ENCODE measurements at regions not wholly inside any gene's neighbourhood (a gene's known extent, or its start where the extent isn't known, plus 50 kb on each side); places are given as distances from the start of the nearest gene placed in this dataset.

DNA sequence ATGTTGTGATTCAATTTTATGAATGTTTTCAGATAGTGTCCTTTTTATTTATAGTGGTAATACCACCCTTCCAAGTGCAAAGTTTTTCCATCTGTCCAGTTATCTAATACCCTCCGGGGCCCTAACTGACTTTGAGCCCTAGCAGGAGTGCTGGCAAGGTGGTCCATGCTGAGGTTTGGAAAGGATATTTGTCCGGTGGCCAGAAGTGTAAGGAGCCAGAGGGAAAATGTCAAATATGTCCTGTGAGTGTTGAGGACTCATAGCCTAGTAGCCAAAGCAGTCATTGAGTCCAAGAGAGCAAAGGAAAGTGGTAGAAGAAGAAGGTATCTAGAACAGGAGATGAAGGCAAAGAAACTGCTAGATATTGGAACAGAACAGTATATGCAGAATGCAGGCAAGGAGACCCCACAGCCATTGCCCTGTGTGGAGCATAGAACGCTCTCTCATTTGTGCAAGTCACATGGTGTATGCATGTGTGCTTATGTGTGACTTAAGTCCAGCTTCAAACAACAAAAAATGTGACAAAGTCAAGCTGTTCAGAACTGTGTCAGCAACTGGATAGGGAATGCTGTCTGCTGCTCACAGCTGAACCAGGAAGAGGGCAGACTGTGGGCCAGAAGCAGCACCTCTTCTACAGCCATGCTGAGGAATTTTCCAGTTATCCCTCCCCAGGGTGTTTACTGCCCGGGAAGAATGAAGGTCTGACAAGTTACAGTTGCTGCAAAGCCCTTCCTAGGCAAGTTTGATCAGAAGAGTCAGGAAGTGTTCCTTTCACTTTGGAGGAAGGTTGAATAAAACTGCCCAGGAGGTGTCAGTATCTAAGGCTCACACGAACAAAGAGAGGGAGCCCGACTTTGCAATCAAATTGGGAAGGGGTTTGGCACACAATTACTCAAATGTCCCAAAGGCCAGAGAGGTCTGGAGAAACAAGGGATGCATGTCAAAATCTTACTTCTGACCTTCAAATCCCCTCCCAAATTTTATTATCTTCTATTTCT is 463.3 kb upstream of the DMAC1 start:
- ATAC-seq (no peak), DNase-seq (ENCODE audit: low spot score in 2 of 2) (no peak)
- Mint-ChIP-seq H3K9me3 (no peaks in the 10 kb centered on the region), H3K27ac (no peak overlapping the region), H3K36me3 (no peaks in the 10 kb centered on the region)

DNA sequence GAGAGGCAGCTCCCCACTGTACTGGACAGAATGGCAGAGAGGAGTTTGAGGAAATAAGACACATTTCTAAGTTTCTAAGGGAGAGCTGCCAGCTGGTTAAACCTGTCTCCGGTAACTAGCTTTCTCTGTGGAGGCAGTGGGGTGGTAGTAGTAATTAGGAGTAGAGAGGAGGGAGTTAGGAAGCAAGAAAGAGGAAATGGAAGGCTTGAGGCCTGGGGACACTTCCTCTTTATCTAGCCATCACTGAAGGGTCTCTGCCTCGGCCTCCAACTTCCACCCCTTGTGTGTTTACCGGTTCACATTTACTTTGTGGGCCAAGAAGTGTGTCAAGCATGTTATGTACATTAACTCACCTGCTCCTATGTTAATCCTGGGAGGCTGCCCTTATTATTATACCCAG is 462.2 kb upstream of the DMAC1 start:
- Mint-ChIP-seq H3K27ac (no peak overlapping the region), H3K36me3 (no peaks in the 10 kb centered on the region), H3K9me3 (no peaks in the 10 kb centered on the region)
- ATAC-seq, result no peak
- no peak for DNase-seq (ENCODE audit: low spot score in 2 of 2)

DNA sequence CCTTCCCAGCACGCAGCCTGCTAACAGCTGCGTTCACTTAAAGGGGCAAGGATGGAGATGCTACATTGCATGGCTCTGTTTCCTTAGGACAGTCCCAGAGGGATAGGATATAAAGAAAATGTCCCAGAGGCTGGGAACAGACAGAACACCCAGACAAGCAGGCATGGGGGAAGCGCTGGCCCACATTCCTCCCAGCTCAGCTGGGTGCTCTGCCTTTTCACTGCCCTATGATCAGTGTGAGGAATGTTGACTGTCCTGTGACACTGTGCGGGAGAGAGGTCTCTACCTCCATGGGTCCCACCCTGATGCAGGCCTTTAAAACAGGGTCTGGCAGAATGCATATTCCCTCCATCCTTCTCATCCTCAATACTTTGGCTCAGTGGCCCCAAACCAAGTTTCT is 459.4 kb upstream of the DMAC1 start:
- DNase-seq (ENCODE audit: low spot score in 2 of 2) (no peak), ATAC-seq (no peak)
- H3K9me3 Mint-ChIP-seq, result no peaks in the 10 kb centered on the region
- no peak overlapping the region for H3K27ac Mint-ChIP-seq
- H3K36me3 Mint-ChIP-seq, result no peaks in the 10 kb centered on the region

DNA sequence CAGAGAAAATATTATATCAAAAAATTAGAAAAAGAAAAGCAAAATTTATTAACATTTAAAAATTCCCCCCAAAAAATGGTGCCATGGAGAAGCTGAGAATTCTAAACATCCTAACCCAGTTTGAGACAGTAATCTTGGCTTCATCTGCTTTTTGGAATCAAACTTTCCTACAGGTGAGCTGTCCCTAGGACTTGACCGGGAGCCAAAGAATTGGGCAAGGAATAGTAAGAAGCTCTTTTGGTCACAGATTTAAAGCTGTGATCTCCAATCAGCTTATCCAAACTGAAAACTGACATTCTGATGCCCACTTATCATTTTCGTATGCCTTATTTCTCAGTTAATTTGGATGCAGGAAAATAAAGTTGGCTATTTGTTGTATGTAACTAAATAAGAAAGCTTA is 457.3 kb upstream of the DMAC1 start:
- no peak for ATAC-seq
- Mint-ChIP-seq H3K36me3 (no peaks in the 10 kb centered on the region), H3K27ac (no peak overlapping the region), H3K9me3 (no peaks in the 10 kb centered on the region)
- DNase-seq (ENCODE audit: low spot score in 2 of 2), result no peak

DNA sequence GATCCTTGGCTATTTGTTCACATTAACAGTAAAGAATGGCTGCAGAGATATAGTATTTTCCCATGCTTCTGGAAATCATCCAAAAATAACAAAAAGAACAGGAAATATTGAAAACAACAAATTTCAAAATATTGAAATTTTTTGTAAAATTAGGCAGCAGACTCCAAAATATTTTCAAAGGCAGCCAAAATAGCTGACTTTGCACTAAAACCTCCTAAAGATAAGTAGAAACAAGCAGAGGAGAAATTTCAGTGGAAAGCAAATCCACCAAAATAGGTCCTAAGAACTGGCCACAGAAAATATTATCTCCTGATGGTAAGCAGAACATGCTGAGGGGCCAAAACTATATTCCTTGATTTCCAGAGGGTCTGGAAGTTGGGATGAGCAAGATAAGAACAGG is 456.3 kb upstream of the DMAC1 start:
- Mint-ChIP-seq H3K9me3 (no peaks in the 10 kb centered on the region), H3K27ac (no peak overlapping the region), H3K36me3 (no peaks in the 10 kb centered on the region)
- ATAC-seq (no peak), DNase-seq (ENCODE audit: low spot score in 2 of 2) (no peak)

DNA sequence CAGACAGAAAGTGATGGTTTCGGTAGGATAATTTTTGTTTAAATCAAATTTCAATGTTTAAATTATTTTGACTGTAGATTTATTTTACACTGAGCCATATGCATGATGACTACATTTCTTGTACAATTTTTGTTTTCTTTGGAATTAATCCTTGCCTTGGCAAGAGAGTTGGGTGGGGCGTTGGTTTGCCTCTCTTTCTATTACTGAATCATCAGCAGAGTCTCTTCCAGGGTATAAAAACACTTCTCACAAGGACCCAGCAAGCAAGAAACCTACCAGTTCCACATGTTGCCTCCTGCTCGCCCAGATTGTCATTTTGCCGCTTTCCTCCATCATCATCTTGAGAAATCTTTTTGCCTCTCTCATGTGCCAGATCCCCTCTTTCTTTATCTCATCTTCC is 455.0 kb upstream of the DMAC1 start:
- H3K36me3 Mint-ChIP-seq, result no peaks in the 10 kb centered on the region

DNA sequence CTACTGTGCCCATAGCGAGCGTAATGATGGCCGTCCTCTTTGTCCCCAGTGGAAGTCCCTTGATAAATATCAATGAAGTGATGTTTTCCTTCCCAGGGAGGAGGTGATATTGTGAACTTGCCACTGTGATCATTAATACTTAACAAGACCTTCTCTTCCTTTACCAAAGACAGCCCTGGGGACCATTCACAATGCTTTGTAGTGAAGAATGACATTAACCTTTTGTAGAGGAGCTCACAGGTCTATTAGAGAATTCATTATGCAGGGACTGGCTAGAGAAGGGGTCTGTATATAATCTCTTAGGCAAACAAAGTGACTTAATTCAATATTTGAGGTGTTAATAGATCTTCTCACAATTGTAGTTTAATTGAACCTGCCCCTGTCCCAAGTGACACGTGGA is 452.9 kb upstream of the DMAC1 start:
- Mint-ChIP-seq H3K36me3 (no peaks in the 10 kb centered on the region), H3K27ac (no peak overlapping the region), H3K9me3 (no peaks in the 10 kb centered on the region)
- DNase-seq (ENCODE audit: low spot score in 2 of 2) (no peak), ATAC-seq (no peak)

More for the DNA sequence above, 455.0 kb upstream of the DMAC1 start:
- no peak for DNase-seq (ENCODE audit: low spot score in 2 of 2)
- no peak for ATAC-seq
- Mint-ChIP-seq H3K27ac (no peak overlapping the region), H3K9me3 (no peaks in the 10 kb centered on the region)

DNA sequence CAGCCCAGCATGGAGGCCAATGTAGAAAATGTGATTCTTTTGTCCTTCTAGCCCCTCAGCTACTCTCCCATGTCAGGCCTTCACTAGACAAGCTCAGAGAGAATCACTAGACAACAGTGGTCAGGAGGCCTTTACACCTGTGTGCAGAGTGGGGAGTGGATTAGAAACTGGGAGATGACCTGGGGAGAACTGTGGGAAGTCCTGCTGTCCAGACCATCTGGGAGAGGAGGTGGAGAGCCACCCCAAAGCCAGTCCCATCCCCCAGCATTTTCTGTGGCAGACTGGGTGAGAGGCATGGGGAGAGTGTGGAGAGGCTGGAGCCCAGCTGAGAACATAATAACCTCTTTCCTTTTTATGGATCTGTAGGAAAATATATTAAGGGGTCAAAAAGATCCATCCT is 452.0 kb upstream of the DMAC1 start:
- ATAC-seq, result no peak

DNA sequence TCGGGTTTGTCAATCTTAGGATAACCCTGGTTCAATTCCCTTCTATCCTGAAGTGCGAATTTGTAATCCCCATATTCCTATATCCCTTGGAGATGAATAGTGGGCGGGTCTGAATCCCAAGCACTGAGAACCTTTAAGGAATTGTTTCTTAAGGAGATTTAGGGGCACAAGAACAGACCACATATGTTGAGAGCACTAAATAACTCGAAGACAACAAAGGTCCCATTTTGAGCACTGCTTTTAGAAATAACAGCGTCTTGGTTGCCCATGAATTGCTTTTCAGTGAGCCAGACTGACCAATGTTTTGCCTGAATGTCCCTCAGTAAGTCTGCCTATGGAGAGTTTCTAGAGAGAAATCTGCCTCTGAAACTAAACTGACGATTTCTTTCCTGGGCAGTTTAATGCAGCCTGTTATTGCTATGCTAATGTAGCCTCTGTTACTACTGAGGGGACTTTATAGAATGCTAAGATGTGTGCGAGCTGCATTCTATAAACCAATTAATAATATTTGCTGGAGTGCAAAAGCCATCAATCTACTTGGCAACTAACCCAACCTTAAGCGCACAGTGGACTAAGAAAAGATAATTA is 445.0 kb upstream of the DMAC1 start:
- H3K9me3 Mint-ChIP-seq, result no peaks in the 10 kb centered on the region
- H3K36me3 Mint-ChIP-seq, result no peaks in the 10 kb centered on the region
- H3K27ac Mint-ChIP-seq, result no peak overlapping the region
- DNase-seq (ENCODE audit: low spot score in 2 of 2), result no peak
- no peak for ATAC-seq

More for the DNA sequence above, 452.0 kb upstream of the DMAC1 start:
- no peak for DNase-seq (ENCODE audit: low spot score in 2 of 2)
- no peaks in the 10 kb centered on the region for H3K36me3 Mint-ChIP-seq
- H3K9me3 Mint-ChIP-seq, result no peaks in the 10 kb centered on the region
- no peak overlapping the region for H3K27ac Mint-ChIP-seq

DNA sequence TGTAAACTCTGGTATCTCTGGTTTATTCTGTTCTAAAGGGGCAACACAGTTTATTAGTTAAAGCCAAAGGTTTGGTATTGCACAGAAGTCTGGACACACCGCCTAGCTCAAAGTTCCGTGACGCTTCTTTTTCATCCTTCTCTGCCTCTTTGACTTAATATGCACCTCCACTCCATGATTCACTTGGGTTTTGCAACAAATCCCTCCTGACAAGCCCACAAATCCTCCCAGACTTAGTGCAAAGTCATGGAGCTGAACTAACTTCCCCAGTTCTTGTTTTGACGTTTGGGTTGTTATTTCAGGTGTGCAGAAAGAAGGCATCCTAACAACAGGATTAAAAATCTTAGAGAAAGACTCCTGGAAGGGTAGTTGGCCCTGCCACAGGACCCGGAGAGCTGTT is 441.6 kb upstream of the DMAC1 start:
- no peaks in the 10 kb centered on the region for H3K9me3 Mint-ChIP-seq
- H3K36me3 Mint-ChIP-seq, result no peaks in the 10 kb centered on the region
- no peak overlapping the region for H3K27ac Mint-ChIP-seq
- DNase-seq (ENCODE audit: low spot score in 2 of 2) (no peak), ATAC-seq (no peak)

DNA sequence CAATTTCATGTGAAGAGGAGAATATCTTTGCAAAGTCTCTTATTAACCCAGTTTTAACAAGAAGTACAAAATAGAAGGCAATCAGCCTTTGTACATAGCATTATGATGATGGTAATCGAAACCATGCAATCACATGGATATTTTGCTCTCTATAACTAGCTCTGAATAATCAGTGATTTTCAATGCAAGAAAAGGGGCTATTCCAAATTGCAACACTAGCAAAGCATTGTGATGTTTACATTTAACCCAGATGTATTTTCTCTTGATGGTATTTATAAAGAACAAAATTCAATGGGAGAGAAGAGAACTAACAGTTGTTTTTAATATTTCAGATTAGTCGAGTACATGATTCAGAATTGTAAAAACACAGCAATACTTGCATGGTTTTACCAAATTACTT is 437.5 kb upstream of the DMAC1 start:
- no peak overlapping the region for H3K27ac Mint-ChIP-seq
- no peak for ATAC-seq
- H3K9me3 Mint-ChIP-seq, result no peaks in the 10 kb centered on the region
- no peaks in the 10 kb centered on the region for H3K36me3 Mint-ChIP-seq
- no peak for DNase-seq (ENCODE audit: low spot score in 2 of 2)

DNA sequence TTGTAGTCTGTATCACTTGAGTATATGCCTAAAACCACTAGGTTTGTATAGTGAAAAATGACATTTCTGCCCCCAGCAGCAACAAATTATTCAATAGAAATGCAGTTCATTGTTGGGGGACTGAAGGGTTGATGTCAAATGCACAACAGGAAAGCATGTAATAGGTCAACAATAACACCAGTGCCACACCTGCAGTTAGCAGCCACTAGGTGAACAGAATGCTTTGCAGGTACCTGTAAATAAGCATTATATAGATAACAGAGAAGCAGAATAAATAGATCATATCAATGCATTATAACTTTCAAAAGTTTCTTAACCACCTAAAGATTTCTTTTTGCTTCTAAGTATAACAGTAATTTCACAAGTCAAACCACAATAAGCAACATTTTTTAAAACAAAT is 435.9 kb upstream of the DMAC1 start:
- no peak overlapping the region for H3K27ac Mint-ChIP-seq
- H3K9me3 Mint-ChIP-seq, result no peaks in the 10 kb centered on the region
- no peak for DNase-seq (ENCODE audit: low spot score in 2 of 2)
- H3K36me3 Mint-ChIP-seq, result no peaks in the 10 kb centered on the region
- ATAC-seq, result no peak

DNA sequence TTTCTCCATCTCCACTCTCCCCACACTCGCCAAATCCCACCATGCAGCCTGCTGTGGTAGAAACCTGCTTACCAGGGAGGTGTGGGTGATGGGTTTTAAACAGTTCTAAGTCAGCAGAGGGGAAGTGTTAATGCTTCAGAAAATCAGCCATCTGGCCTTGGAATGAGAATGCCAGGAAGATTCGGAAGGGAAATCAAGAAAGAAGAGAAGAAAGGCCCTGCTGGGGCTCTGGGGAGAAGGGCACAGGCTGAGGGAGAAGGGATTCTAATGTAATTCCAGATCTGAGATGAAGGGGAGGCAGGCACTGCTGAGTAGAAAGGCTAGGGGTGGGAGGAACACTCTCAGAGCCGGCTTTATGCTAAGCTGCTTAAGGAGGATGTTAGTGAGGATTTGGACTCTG is 434.7 kb upstream of the DMAC1 start:
- no peak for DNase-seq (ENCODE audit: low spot score in 2 of 2)

GRCh38 chr9:8232726-8233125 is 433.1 kb upstream of the DMAC1 start:
- no peak for DNase-seq (ENCODE audit: low spot score in 2 of 2)
- H3K36me3 Mint-ChIP-seq, result no peaks in the 10 kb centered on the region
- H3K27ac Mint-ChIP-seq, result no peak overlapping the region
- ATAC-seq, result no peak
- no peaks in the 10 kb centered on the region for H3K9me3 Mint-ChIP-seq

More for the DNA sequence above, 434.7 kb upstream of the DMAC1 start:
- no peaks in the 10 kb centered on the region for H3K9me3 Mint-ChIP-seq
- no peaks in the 10 kb centered on the region for H3K36me3 Mint-ChIP-seq
- no peak overlapping the region for H3K27ac Mint-ChIP-seq
- no peak for ATAC-seq

GRCh38 chr9:8229226-8229625 is 429.6 kb upstream of the DMAC1 start:
- no peak overlapping the region for H3K27ac Mint-ChIP-seq
- DNase-seq (ENCODE audit: low spot score in 2 of 2), result no peak
- no peaks in the 10 kb centered on the region for H3K36me3 Mint-ChIP-seq
- no peaks in the 10 kb centered on the region for H3K9me3 Mint-ChIP-seq
- ATAC-seq, result no peak

DNA sequence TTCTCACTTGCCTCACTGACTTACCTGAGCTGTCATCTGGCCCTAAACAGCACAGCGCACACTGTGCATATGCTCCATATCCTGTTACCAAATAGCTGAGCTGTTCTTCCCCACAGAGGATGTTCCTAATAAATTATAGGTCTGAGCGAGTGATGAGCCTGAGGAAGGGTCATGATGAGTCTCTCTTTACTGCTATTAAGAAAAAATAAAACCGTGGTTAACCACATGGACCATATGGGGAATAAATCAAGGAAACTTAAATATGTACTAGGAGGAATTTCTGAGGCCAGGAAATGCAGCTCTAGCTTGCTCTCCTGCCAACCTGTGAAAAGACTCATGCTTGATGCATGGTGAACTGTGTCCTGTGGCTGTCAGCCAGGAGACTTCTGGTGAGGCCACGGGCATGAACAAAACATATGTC is 424.8 kb upstream of the DMAC1 start:
- DNase-seq (ENCODE audit: low spot score in 2 of 2), result no peak
- no peak for ATAC-seq
- no peaks in the 10 kb centered on the region for H3K9me3 Mint-ChIP-seq
- no peaks in the 10 kb centered on the region for H3K36me3 Mint-ChIP-seq
- H3K27ac Mint-ChIP-seq, result no peak overlapping the region

- DNase-seq (ENCODE audit: low spot score in 2 of 2) (no peak), ATAC-seq (no peak)
- Mint-ChIP-seq H3K9me3 (no peaks in the 10 kb centered on the region), H3K27ac (no peak overlapping the region), H3K36me3 (no peaks in the 10 kb centered on the region)
Observed at GRCh38 chr9:8223861-8224260, 424.3 kb upstream of the DMAC1 start.

DNA sequence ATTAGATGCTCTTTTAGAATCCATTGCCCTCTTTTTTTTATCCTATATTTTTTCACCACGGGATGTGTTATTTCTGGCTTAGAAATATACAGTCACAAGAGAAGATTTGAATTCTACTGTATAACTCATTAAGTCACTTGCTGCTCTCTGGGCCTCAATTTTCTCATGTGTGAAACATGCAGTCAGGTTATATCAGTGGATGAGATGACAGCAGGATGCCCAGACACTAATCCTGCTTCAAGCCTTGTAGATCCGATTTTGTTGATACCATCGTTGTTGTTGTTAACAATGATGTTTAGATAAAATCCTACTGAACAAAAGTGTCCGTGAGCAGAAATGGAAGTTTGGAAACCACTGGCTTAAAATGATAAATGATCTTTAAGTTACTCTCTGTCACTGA is 421.9 kb upstream of the DMAC1 start:
- Mint-ChIP-seq H3K9me3 (no peaks in the 10 kb centered on the region), H3K36me3 (no peaks in the 10 kb centered on the region), H3K27ac (no peak overlapping the region)
- no peak for ATAC-seq
- no peak for DNase-seq (ENCODE audit: low spot score in 2 of 2)
